DMS153 treated with DMSO at 0.1 percent for 48 hours (cell line): ENCODE measurements at regions not wholly inside any gene's neighbourhood (a gene's known extent, or its start where the extent isn't known, plus 50 kb on each side); places are given as distances from the start of the nearest gene placed in this dataset.

Experiments used
- DNase-seq: peaks from one replicate; lab custom pipeline; 2025; ENCODE audit not compliant: unreplicated experiment; lab: John Stamatoyannopoulos, UW

GRCh38 chr21:38898422-38899096 lies 92.8 kb downstream of the ETS2 start:
- no peak for DNase-seq

- DNase-seq, result peak; percentile 29
These were observed 92.0 kb downstream of the ETS2 start for GRCh38 chr21:38897532-38898421.

- no peak for DNase-seq
These were observed 89.2 kb downstream of the ETS2 start for GRCh38 chr21:38894899-38895298.

GRCh38 chr21:38888991-38889561 lies 83.3 kb downstream of the ETS2 start:
- no peak for DNase-seq

- no peak for DNase-seq
These were observed 82.0 kb downstream of the ETS2 start for GRCh38 chr21:38887749-38888148.

- DNase-seq, result no peak
These were observed 81.4 kb downstream of the ETS2 start for GRCh38 chr21:38887062-38887686.

- DNase-seq, result no peak
These were observed 80.2 kb downstream of the ETS2 start for GRCh38 chr21:38885909-38886308.

GRCh38 chr21:38884440-38884839 lies 78.7 kb downstream of the ETS2 start:
- no peak for DNase-seq

- DNase-seq, result no peak
These were observed 77.4 kb downstream of the ETS2 start for GRCh38 chr21:38883142-38883541.

- no peak for DNase-seq
These were observed 75.4 kb downstream of the ETS2 start for GRCh38 chr21:38881131-38881530.

GRCh38 chr21:38880577-38880966 lies 74.8 kb downstream of the ETS2 start:
- DNase-seq, result no peak

- DNase-seq, result no peak
These were observed 74.3 kb downstream of the ETS2 start for GRCh38 chr21:38879912-38880576.

- DNase-seq, result no peak
These were observed 72.8 kb downstream of the ETS2 start for GRCh38 chr21:38878379-38879179.

- DNase-seq, result no peak
These were observed 70.2 kb downstream of the ETS2 start for GRCh38 chr21:38875694-38876492.
